ENCODE measurements at regions not wholly inside any gene's neighbourhood (a gene's known extent, or its start where the extent isn't known, plus 50 kb on each side); places are given as distances from the start of the nearest gene placed in this dataset.

- no peak for TF ChIP-seq EZH2phosphoT487 (IDR thresholded peaks at IDR 0.05; ENCODE audit: borderline replicate concordance, low read depth, low read length)
- TF ChIP-seq, protein P1, sequence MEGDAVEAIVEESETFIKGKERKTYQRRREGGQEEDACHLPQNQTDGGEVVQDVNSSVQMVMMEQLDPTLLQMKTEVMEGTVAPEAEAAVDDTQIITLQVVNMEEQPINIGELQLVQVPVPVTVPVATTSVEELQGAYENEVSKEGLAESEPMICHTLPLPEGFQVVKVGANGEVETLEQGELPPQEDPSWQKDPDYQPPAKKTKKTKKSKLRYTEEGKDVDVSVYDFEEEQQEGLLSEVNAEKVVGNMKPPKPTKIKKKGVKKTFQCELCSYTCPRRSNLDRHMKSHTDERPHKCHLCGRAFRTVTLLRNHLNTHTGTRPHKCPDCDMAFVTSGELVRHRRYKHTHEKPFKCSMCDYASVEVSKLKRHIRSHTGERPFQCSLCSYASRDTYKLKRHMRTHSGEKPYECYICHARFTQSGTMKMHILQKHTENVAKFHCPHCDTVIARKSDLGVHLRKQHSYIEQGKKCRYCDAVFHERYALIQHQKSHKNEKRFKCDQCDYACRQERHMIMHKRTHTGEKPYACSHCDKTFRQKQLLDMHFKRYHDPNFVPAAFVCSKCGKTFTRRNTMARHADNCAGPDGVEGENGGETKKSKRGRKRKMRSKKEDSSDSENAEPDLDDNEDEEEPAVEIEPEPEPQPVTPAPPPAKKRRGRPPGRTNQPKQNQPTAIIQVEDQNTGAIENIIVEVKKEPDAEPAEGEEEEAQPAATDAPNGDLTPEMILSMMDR (conservative IDR thresholded peaks at IDR 0.05; ENCODE audit: low read length) = no peak
- BruUV-seq (replicated peaks) = no TSS peak
- Histone ChIP-seq H3K4me1 (ENCODE audit: insufficient read depth, low read length, poor library complexity, severe bottlenecking) (no peaks in the 10 kb centered on the region), H4K20me1 (ENCODE audit: insufficient read depth, low read length) (no peaks in the 10 kb centered on the region), H2AFZ (ENCODE audit: low read length) (no peak overlapping the region), H3K36me3 (ENCODE audit: insufficient read depth, low read length) (no peaks in the 10 kb centered on the region), H3K9me3 (ENCODE audit: low read length) (no peaks in the 10 kb centered on the region), H3K4me3 (ENCODE audit: low read depth, low read length, poor library complexity, severe bottlenecking) (no peak overlapping the region), H3K9me2 (ENCODE audit: insufficient read depth, low read length) (no peaks in the 10 kb centered on the region), H3K79me2 (ENCODE audit: insufficient read depth, low read depth, low read length) (no peaks in the 10 kb centered on the region), H3K4me2 (ENCODE audit: low read length) (no peak overlapping the region), H3K27ac (ENCODE audit: low read depth, low read length, poor library complexity, severe bottlenecking) (no peak overlapping the region)
- POLR2A ChIA-PET = no interaction called here
- CTCF ChIA-PET (ENCODE audit: unreplicated experiment) = no interaction called here
- intact Hi-C loops (cut with micrococcal nuclease; ENCODE audit: unreplicated experiment) = no loop called here
- no peak for DNase-seq (ENCODE audit: low spot score)
Measured at GRCh38 chr18:78246050-78246449, 733.6 kb upstream of the SALL3 start.

DNA sequence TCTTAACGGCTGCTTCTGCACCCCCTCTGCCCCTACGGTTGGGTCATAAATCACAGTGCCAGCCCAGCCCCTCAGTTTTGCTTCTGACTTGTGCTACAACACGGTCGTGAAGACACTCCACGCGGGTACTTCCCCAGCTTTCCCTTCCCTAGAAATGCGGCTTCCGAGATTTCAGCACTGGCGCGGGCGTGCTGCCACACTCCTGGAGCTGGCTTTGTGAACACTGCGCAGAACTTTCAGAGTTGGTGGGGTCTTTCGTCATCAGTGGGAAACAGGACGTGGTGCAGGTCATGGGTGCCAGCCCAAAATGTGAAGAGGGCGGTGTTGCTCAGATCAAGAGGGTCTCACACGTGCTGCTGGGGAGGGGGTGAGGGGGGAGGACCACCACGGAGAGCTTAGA lies 733.0 kb upstream of the SALL3 start:
- no peaks in the 10 kb centered on the region for H3K9me2 ChIP-seq (ENCODE audit: insufficient read depth, low read length)
- H3K36me3 ChIP-seq (ENCODE audit: insufficient read depth, low read length) = no peaks in the 10 kb centered on the region
- POLR2A ChIA-PET = no interaction called here
- H2AFZ ChIP-seq (ENCODE audit: low read length) = no peak overlapping the region
- no peak overlapping the region for H3K4me2 ChIP-seq (ENCODE audit: low read length)
- no peaks in the 10 kb centered on the region for H4K20me1 ChIP-seq (ENCODE audit: insufficient read depth, low read length)
- intact Hi-C loops (cut with micrococcal nuclease; ENCODE audit: unreplicated experiment) = no loop called here
- H3K27ac ChIP-seq (ENCODE audit: low read depth, low read length, poor library complexity, severe bottlenecking) = no peak overlapping the region
- BruUV-seq (replicated peaks) = no TSS peak
- no peaks in the 10 kb centered on the region for H3K79me2 ChIP-seq (ENCODE audit: insufficient read depth, low read depth, low read length)
- no peak overlapping the region for H3K4me3 ChIP-seq (ENCODE audit: low read depth, low read length, poor library complexity, severe bottlenecking)
- no peak for DNase-seq (ENCODE audit: low spot score)
- no peak for TF ChIP-seq EZH2phosphoT487 (IDR thresholded peaks at IDR 0.05; ENCODE audit: borderline replicate concordance, low read depth, low read length)
- TF ChIP-seq, protein P1 (conservative IDR thresholded peaks at IDR 0.05; ENCODE audit: low read length) = no peak
- CTCF ChIA-PET (ENCODE audit: unreplicated experiment) = no interaction called here
- no peaks in the 10 kb centered on the region for H3K4me1 ChIP-seq (ENCODE audit: insufficient read depth, low read length, poor library complexity, severe bottlenecking)
- no peaks in the 10 kb centered on the region for H3K9me3 ChIP-seq (ENCODE audit: low read length)

GRCh38 chr18:78247615-78248289 lies 731.9 kb upstream of the SALL3 start:
- intact Hi-C loops (cut with micrococcal nuclease; ENCODE audit: unreplicated experiment) = no loop called here
- Histone ChIP-seq H4K20me1 (ENCODE audit: insufficient read depth, low read length) (no peaks in the 10 kb centered on the region), H3K4me3 (ENCODE audit: low read depth, low read length, poor library complexity, severe bottlenecking) (no peak overlapping the region), H3K4me1 (ENCODE audit: insufficient read depth, low read length, poor library complexity, severe bottlenecking) (no peaks in the 10 kb centered on the region), H3K79me2 (ENCODE audit: insufficient read depth, low read depth, low read length) (no peaks in the 10 kb centered on the region), H2AFZ (ENCODE audit: low read length) (no peak overlapping the region), H3K36me3 (ENCODE audit: insufficient read depth, low read length) (no peaks in the 10 kb centered on the region), H3K4me2 (ENCODE audit: low read length) (no peak overlapping the region), H3K27ac (ENCODE audit: low read depth, low read length, poor library complexity, severe bottlenecking) (no peak overlapping the region), H3K9me3 (ENCODE audit: low read length) (no peaks in the 10 kb centered on the region), H3K9me2 (ENCODE audit: insufficient read depth, low read length) (no peaks in the 10 kb centered on the region)
- no TSS peak for BruUV-seq (replicated peaks)
- DNase-seq (ENCODE audit: low spot score) = no peak
- CTCF ChIA-PET (ENCODE audit: unreplicated experiment) = no interaction called here
- TF ChIP-seq, protein P1 (conservative IDR thresholded peaks at IDR 0.05; ENCODE audit: low read length) = no peak
- no peak for TF ChIP-seq EZH2phosphoT487 (IDR thresholded peaks at IDR 0.05; ENCODE audit: borderline replicate concordance, low read depth, low read length)
- POLR2A ChIA-PET = no interaction called here
